ENCODE measurements at regions not wholly inside any gene's neighbourhood (a gene's known extent, or its start where the extent isn't known, plus 50 kb on each side); places are given as distances from the start of the nearest gene placed in this dataset.

DNA sequence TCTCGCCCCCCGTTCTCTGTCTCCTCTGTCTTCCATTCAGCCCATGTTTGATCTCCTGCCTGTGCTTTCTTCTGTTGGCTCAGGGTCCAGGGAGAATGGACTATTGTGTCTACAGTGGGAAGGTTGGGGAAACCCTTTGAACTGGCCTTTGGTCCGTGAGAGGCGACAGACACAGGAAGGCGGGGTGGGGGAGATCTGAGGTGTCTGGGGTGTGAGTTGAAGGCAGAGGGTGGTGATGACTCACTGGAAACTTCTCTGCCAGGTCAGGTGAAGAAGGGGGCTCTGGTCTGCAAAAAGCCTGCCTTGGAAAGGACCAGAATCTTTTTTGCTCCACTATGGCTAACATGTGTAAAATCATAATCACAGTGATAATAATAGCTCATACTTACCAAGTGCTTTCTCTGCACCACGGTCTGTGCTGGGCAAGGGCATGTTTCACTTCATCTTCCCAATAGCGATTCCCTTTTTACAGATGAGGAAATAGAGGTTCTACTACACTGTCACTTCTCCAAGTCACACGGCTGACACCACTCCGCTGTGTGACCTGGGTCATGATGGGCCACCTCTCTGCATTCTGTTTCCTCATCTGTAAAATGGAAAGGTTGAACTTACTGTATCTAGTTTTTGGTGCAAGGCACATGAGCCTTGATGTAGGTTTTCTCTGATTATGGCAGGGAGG, 99.8 kb upstream of the ALX4 start:
- DNase-seq (ENCODE audit: low read depth, low spot score) (no peak), ATAC-seq (no peak)
- CTCF ChIA-PET = no interaction called here
- POLR2A ChIA-PET = no interaction called here
- TF ChIP-seq POLR2AphosphoS5 (IDR thresholded peaks at IDR 0.05; ENCODE audit: low read depth, low read length) (no peak), SIN3A (IDR thresholded peaks at IDR 0.05; ENCODE audit: borderline replicate concordance, insufficient read depth, low read depth, low read length) (no peak), TCF7L2 (IDR thresholded peaks at IDR 0.05; ENCODE audit: low read depth, low read length) (no peak)
- TF ChIP-seq, protein P1, sequence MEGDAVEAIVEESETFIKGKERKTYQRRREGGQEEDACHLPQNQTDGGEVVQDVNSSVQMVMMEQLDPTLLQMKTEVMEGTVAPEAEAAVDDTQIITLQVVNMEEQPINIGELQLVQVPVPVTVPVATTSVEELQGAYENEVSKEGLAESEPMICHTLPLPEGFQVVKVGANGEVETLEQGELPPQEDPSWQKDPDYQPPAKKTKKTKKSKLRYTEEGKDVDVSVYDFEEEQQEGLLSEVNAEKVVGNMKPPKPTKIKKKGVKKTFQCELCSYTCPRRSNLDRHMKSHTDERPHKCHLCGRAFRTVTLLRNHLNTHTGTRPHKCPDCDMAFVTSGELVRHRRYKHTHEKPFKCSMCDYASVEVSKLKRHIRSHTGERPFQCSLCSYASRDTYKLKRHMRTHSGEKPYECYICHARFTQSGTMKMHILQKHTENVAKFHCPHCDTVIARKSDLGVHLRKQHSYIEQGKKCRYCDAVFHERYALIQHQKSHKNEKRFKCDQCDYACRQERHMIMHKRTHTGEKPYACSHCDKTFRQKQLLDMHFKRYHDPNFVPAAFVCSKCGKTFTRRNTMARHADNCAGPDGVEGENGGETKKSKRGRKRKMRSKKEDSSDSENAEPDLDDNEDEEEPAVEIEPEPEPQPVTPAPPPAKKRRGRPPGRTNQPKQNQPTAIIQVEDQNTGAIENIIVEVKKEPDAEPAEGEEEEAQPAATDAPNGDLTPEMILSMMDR (IDR thresholded peaks at IDR 0.05) = no peak
- TF ChIP-seq, protein P2, sequence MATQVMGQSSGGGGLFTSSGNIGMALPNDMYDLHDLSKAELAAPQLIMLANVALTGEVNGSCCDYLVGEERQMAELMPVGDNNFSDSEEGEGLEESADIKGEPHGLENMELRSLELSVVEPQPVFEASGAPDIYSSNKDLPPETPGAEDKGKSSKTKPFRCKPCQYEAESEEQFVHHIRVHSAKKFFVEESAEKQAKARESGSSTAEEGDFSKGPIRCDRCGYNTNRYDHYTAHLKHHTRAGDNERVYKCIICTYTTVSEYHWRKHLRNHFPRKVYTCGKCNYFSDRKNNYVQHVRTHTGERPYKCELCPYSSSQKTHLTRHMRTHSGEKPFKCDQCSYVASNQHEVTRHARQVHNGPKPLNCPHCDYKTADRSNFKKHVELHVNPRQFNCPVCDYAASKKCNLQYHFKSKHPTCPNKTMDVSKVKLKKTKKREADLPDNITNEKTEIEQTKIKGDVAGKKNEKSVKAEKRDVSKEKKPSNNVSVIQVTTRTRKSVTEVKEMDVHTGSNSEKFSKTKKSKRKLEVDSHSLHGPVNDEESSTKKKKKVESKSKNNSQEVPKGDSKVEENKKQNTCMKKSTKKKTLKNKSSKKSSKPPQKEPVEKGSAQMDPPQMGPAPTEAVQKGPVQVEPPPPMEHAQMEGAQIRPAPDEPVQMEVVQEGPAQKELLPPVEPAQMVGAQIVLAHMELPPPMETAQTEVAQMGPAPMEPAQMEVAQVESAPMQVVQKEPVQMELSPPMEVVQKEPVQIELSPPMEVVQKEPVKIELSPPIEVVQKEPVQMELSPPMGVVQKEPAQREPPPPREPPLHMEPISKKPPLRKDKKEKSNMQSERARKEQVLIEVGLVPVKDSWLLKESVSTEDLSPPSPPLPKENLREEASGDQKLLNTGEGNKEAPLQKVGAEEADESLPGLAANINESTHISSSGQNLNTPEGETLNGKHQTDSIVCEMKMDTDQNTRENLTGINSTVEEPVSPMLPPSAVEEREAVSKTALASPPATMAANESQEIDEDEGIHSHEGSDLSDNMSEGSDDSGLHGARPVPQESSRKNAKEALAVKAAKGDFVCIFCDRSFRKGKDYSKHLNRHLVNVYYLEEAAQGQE (IDR thresholded peaks at IDR 0.05; ENCODE audit: insufficient read depth in 1 of 2, low read depth in 2 of 2, low read length in 1 of 2) = no peak
- H3K27me3 ChIP-seq (ENCODE audit: control insufficient read depth, insufficient read depth, low read length) = peaks cover 13% of the 10 kb centered on the region
- H3K36me3 ChIP-seq (ENCODE audit: control insufficient read depth, insufficient read depth, low read length) = no peaks in the 10 kb centered on the region
- no TSS peak for BruUV-seq (replicated peaks)
- no peaks in the 10 kb centered on the region for H3K4me1 ChIP-seq (ENCODE audit: control insufficient read depth, insufficient read depth, low read length)
- H3K9me3 ChIP-seq (ENCODE audit: control insufficient read depth, insufficient read depth, low read depth, low read length) = no peaks in the 10 kb centered on the region
- in situ Hi-C loops (cut with HindIII; ENCODE audit: low pct_unique_long_range_greater_than_20kb, low sequenced_read_pairs) = no loop called here
- no peak overlapping the region for H3K27ac ChIP-seq (ENCODE audit: low read length)
- H3K4me3 ChIP-seq (ENCODE audit: low read depth in 2 of 2, low read length in 2 of 2) = no peak overlapping the region
- intact Hi-C loops (cut with micrococcal nuclease; ENCODE audit: unreplicated experiment) = no loop called here

DNA sequence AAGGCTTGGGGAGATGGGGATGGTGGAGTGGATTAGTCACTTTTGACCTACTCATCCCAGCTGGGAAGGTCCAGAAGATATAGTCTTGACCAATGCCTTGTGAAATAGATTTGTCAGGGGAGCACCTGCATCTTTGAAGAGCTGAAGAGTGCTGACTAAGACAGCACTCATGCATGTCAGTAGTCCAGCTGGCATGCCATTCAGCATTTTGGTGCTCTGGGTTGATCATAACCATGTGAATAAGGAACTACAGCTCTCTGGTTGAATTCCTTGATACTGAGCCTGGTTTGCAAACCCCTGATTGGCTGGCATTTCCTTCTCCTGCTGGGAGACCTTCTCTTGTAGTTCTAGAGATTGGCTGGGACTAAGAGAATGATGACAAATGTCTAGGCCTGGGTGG, 106.8 kb upstream of the ALX4 start:
- intact Hi-C loops (cut with micrococcal nuclease; ENCODE audit: unreplicated experiment) = no loop called here
- Histone ChIP-seq H3K9me3 (ENCODE audit: control insufficient read depth, insufficient read depth, low read depth, low read length) (no peaks in the 10 kb centered on the region), H3K27me3 (ENCODE audit: control insufficient read depth, insufficient read depth, low read length) (peaks cover 6% of the 10 kb centered on the region; the same call in 1 of the 2 replicates), H3K36me3 (ENCODE audit: control insufficient read depth, insufficient read depth, low read length) (no peaks in the 10 kb centered on the region), H3K27ac (ENCODE audit: low read length) (no peak overlapping the region), H3K4me3 (ENCODE audit: low read depth in 2 of 2, low read length in 2 of 2) (no peak overlapping the region), H3K4me1 (ENCODE audit: control insufficient read depth, insufficient read depth, low read length) (no peaks in the 10 kb centered on the region)
- TF ChIP-seq, protein P2 (IDR thresholded peaks at IDR 0.05; ENCODE audit: insufficient read depth in 1 of 2, low read depth in 2 of 2, low read length in 1 of 2) = no peak
- TF ChIP-seq, protein P1 (IDR thresholded peaks at IDR 0.05) = no peak
- TF ChIP-seq SIN3A (IDR thresholded peaks at IDR 0.05; ENCODE audit: borderline replicate concordance, insufficient read depth, low read depth, low read length) = no peak
- no peak for TF ChIP-seq POLR2AphosphoS5 (IDR thresholded peaks at IDR 0.05; ENCODE audit: low read depth, low read length)
- no peak for TF ChIP-seq TCF7L2 (IDR thresholded peaks at IDR 0.05; ENCODE audit: low read depth, low read length)
- CTCF ChIA-PET = no interaction called here
- ATAC-seq (no peak), DNase-seq (ENCODE audit: low read depth, low spot score) (no peak)
- no TSS peak for BruUV-seq (replicated peaks)
- POLR2A ChIA-PET = no interaction called here
- in situ Hi-C loops (cut with HindIII; ENCODE audit: low pct_unique_long_range_greater_than_20kb, low sequenced_read_pairs) = no loop called here

Measured in Panc1 (cell line).